BJ (cell line): ENCODE measurements at regions not wholly inside any gene's neighbourhood (a gene's known extent, or its start where the extent isn't known, plus 50 kb on each side); places are given as distances from the start of the nearest gene placed in this dataset.

Experiments used
- CTCF ChIA-PET: fragments of 350-600 bp; formaldehyde crosslinking; extraction: SDS; loops from one replicate; lab custom pipeline; 2021; ENCODE audit warnings: antibody characterized with exemption, inconsistent platforms; lab: Yijun Ruan, JAX
- POLR2A ChIA-PET: fragments of 300-600 bp; sonication (Branson Sonifier 250); formaldehyde crosslinking; extraction: SDS; loops from one replicate; lab custom pipeline; 2021; ENCODE audit warnings: antibody characterized with exemption; lab: Charles Lee
- DNase-seq: peaks from one replicate; pipeline ENCODE4 v3.0.0-alpha.2; 2011; ENCODE audit warnings: low read depth
- H3K27me3 ChIP-seq: 2 replicates; pipeline ENCODE4 v1.6.0; 2011; ENCODE audit warnings: low read length; ENCODE audit not compliant: control insufficient read depth, insufficient read depth
- H3K36me3 ChIP-seq: 2 replicates; pipeline ENCODE4 v1.5.1; 2011; ENCODE audit warnings: low read length; ENCODE audit not compliant: control insufficient read depth, insufficient read depth
- H3K4me3 ChIP-seq: 2 replicates; pipeline ENCODE4 v1.5.1; 2011; ENCODE audit warnings: low read depth, mild to moderate bottlenecking, control low read depth, low read length
- CTCF ChIP-seq: IDR thresholded peaks from 2 replicates; pipeline ENCODE4 v1.5.1; 2011; ENCODE audit warnings: low read depth, mild to moderate bottlenecking, control low read depth, inconsistent platforms, low read length, moderate library complexity; ENCODE audit not compliant: insufficient read depth

- H3K36me3 ChIP-seq: no peaks in the 10 kb centered on the region
- peaks cover 1% of the 10 kb centered on the region; the same call in 1 of the 2 replicates for H3K27me3 ChIP-seq
- POLR2A ChIA-PET: no interaction called here
- CTCF ChIA-PET: no interaction called here
- DNase-seq: no peak
- H3K4me3 ChIP-seq: no peak overlapping the region
- TF ChIP-seq CTCF: no peak
These were observed 72.7 kb upstream of the AKAP12 start for GRCh38 chr6:151167034-151167433.

GRCh38 chr6:151170622-151171246 lies 69.0 kb upstream of the AKAP12 start:
- no peaks in the 10 kb centered on the region for H3K36me3 ChIP-seq
- ChIA-PET POLR2A (no interaction called here), CTCF (interaction anchor here (0.8 kb wide), 2 partner anchors 34 to 60 kb away, joined by 3 to 5 read pairs; no protein-coding TSS in a partner anchor)
- DNase-seq: no peak
- peaks cover 1% of the 10 kb centered on the region; the same call in 1 of the 2 replicates for H3K27me3 ChIP-seq
- H3K4me3 ChIP-seq: no peak overlapping the region
- no peak for TF ChIP-seq CTCF

GRCh38 chr6:151172751-151173150 lies 67.0 kb upstream of the AKAP12 start:
- Histone ChIP-seq H3K4me3 (no peak overlapping the region), H3K36me3 (no peaks in the 10 kb centered on the region), H3K27me3 (peaks cover 1% of the 10 kb centered on the region; the same call in 1 of the 2 replicates)
- no peak for DNase-seq
- TF ChIP-seq CTCF: no peak
- ChIA-PET CTCF (no interaction called here), POLR2A (no interaction called here)

- H3K27me3 ChIP-seq: no peaks in the 10 kb centered on the region
- POLR2A ChIA-PET: no interaction called here
- H3K36me3 ChIP-seq: no peaks in the 10 kb centered on the region
- H3K4me3 ChIP-seq: no peak overlapping the region
- DNase-seq: no peak
- TF ChIP-seq CTCF: no peak
- CTCF ChIA-PET: interaction anchor here (0.6 kb wide), 1 partner anchor 31 kb away, joined by 3 read pairs; no protein-coding TSS in a partner anchor
These were observed 63.9 kb upstream of the AKAP12 start for GRCh38 chr6:151175662-151176445.

GRCh38 chr6:151176911-151177770 lies 62.6 kb upstream of the AKAP12 start:
- H3K36me3 ChIP-seq: no peaks in the 10 kb centered on the region
- DNase-seq: no peak
- H3K4me3 ChIP-seq: no peak overlapping the region
- ChIA-PET POLR2A (no interaction called here), CTCF (no interaction called here)
- TF ChIP-seq CTCF: no peak
- H3K27me3 ChIP-seq: no peaks in the 10 kb centered on the region
